Astrocyte of the cerebellum (primary cell): ENCODE measurements at regions not wholly inside any gene's neighbourhood (a gene's known extent, or its start where the extent isn't known, plus 50 kb on each side); places are given as distances from the start of the nearest gene placed in this dataset.

Source experiments
- DNase-seq: peaks from one replicate; pipeline ENCODE4 v3.0.0-alpha.2; 2011; ENCODE audit warnings: low read depth
- H3K4me3 ChIP-seq: 2 replicates; pipeline ENCODE4 v1.5.1; 2011; ENCODE audit warnings: mild to moderate bottlenecking, low read depth, low read length, moderate library complexity
- in situ Hi-C: cut with HindIII; loops from 2 replicates; pipeline ENCODE4 v1.10.0; 2017; ENCODE audit warnings: low sequenced_read_pairs
- TF ChIP-seq, protein P1 (sequence below): IDR thresholded peaks from 2 replicates; pipeline ENCODE4 v1.5.1; 2012; ENCODE audit warnings: low read length, low read depth, moderate library complexity, mild to moderate bottlenecking; ENCODE audit errors: missing control alignments

DNA sequence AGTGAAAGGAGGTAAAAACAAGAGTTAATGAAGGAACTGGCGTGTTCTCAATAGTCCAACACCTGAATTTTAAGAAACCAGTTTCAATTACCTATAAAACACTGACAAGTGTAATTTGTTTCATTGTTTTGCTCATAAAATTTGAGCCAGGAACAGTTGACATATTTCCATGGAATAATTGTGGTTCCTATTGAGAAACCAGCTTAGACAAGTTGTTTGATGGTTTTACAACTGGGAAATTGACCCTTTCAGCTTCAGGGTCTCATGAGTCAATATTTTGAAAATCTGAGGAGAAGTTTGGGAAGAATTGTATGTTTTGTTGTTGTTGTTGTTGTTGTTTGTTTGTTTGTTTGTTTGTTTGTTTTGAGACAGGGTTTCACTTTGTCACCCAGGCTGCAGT lies 69.1 kb upstream of the GADD45A start:
- no peak overlapping the region for H3K4me3 ChIP-seq

DNA sequence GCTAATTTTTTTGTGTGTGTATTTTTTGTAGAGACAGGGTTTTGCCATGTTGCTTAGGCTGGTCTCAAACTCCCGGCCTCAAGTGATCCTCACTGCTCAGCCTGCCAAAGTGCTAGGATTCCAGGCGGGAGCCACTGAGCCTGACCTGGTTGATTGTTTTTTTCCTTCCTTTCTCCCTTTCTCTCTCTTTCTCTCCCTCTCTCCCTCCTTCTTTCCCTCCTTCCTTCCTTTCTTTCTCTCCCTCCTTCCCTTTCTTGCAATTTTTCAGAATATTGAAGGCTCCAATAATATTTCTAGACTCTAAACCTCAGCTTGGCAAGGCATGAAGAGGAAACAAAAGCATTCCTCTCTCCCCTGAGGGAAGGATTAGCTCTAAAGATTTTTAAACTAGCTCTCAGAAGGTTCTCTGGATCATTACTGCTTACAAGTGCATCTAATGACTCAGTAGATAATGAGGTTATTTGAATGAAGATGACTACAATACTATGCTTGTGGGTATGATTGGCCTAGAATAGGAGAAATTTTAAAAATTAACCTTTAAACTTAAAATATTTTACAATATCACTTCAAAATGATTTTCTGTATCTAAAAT lies 68.5 kb upstream of the GADD45A start:
- no peak for DNase-seq
- no peak overlapping the region for H3K4me3 ChIP-seq
- TF ChIP-seq, protein P1, sequence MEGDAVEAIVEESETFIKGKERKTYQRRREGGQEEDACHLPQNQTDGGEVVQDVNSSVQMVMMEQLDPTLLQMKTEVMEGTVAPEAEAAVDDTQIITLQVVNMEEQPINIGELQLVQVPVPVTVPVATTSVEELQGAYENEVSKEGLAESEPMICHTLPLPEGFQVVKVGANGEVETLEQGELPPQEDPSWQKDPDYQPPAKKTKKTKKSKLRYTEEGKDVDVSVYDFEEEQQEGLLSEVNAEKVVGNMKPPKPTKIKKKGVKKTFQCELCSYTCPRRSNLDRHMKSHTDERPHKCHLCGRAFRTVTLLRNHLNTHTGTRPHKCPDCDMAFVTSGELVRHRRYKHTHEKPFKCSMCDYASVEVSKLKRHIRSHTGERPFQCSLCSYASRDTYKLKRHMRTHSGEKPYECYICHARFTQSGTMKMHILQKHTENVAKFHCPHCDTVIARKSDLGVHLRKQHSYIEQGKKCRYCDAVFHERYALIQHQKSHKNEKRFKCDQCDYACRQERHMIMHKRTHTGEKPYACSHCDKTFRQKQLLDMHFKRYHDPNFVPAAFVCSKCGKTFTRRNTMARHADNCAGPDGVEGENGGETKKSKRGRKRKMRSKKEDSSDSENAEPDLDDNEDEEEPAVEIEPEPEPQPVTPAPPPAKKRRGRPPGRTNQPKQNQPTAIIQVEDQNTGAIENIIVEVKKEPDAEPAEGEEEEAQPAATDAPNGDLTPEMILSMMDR: no peak
- in situ Hi-C loops: no loop called here

More for the DNA sequence above, 69.1 kb upstream of the GADD45A start:
- DNase-seq: no peak
- TF ChIP-seq, protein P1: no peak
- in situ Hi-C loops: no loop called here

DNA sequence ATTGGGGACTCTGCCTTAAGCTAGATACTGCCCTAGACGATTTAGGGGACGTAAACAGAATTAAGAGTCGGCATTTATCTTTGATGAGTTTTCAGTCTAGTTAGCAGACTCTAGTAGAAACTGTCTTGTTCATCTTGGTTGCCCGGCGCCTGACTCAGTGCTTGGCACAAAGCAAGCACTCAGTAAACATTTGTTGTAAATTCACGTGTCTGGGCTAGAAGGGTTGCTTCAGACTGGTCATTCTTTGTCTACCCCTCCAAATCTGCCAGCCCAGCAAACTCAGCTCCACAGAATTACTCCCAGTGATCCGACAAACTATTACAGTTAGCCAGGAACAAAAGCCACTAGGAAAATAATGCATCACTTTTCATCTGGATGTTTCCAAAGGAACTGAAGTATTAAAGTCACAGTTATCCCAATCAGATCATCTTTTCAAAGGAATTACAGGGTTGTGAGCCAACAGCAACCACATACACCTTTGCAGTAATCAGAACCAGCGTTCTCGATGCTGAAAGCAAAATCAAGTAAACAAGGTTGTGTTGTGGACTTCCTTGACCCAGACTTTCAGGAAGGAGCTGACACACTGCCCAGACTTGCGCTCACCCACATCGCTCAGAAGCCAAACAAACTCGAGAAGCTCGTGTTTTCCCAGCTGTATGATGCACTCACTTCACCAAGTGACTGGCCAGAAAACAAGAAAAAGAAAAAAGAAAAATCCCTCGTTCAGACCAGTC lies 66.5 kb upstream of the GADD45A start:
- TF ChIP-seq, protein P1: no peak
- H3K4me3 ChIP-seq: no peak overlapping the region
- in situ Hi-C loops: no loop called here
- DNase-seq: peak; percentile 86

DNA sequence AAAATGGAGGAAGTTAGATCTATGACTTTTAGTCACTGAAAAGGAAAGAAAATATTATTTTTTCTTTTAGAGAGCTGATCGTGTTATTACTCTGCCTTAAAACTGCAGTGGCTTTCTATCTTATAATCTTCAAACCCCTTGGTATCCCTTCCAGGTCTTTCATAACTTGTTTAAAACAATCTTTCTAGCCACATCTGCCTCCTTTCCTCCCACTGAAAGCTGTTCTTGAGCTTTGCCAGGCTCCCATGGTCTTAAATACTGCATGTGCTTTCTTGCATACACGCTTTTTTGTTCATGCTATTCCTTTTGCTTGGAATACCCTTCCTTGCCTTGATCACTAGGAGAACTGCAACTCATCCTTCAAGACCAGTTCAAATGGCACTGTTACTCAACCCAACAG lies 65.9 kb upstream of the GADD45A start:
- no peak overlapping the region for H3K4me3 ChIP-seq
- TF ChIP-seq, protein P1: no peak
- DNase-seq: no peak
- in situ Hi-C loops: no loop called here

DNA sequence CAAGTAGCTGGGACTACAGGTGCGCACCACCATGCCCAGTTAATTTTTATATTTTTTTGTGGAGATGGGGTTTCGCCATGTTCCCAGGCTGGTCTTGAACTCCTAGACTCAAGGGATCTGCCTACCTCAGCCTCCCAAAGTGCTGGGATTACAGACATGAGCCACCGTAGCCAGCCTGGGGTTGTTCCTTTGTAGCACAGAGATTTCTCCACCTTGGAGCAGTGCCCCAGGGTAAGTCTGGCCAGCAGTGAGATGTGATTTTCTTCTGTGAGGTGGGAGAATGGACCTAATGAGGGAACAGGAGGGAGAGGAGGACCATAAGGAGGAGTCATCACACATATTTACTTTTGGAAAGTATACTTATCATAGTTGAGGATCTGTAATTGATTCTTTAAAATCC lies 61.1 kb upstream of the GADD45A start:
- TF ChIP-seq, protein P1: no peak
- in situ Hi-C loops: no loop called here
- H3K4me3 ChIP-seq: no peak overlapping the region
- no peak for DNase-seq

DNA sequence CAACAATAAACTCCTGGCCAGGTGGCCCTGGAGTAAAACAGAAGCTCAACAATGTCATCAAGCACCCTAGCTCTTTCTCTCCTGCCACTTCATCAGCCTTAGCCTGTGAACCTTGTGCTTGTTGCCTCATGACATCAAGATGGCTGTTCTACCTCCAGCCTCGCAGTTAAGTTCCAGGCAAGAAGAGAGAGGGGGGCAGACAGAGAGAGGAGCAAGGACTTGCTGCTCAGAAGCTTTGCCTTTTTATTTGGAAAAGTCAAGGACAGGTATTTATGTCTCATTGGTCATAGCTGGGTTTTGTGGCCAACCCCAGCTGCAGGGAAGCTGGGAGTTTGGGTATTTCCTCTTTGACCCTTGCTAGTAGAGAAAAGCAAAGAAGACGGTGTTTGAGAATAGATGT lies 60.3 kb upstream of the GADD45A start:
- TF ChIP-seq, protein P1: no peak
- H3K4me3 ChIP-seq: no peak overlapping the region
- no peak for DNase-seq
- in situ Hi-C loops: no loop called here
